H1 (cell line): ENCODE measurements at regions not wholly inside any gene's neighbourhood (a gene's known extent, or its start where the extent isn't known, plus 50 kb on each side); places are given as distances from the start of the nearest gene placed in this dataset.

Source experiments
- CTCF ChIA-PET: fragments of 300-600 bp; sonication (Branson Sonifier 250); formaldehyde crosslinking; loops from one replicate; lab custom pipeline; 2021; ENCODE audit not compliant: partially characterized antibody; lab: Charles Lee
- POLR2A ChIA-PET: fragments of 300-600 bp; sonication (Branson Sonifier 250); formaldehyde crosslinking; loops from one replicate; lab custom pipeline; 2021; ENCODE audit warnings: inconsistent platforms; ENCODE audit not compliant: partially characterized antibody; lab: Charles Lee
- DNase-seq, 2 experiments: peaks; one replicate each; pipeline versions ENCODE4 v3.0.0 to v3.0.0-alpha.2; 2010 to 2022; ENCODE audit warnings: low spot score in 2 of 2, low read depth in 1 of 2, mixed read lengths in 1 of 2
- FAIRE-seq: peaks from 2 replicates; lab custom pipeline; 2011; peaks lifted over from hg19 to GRCh38; lab: Jason Lieb, UNC
- H2AFZ ChIP-seq: 2 replicates; pipeline ENCODE4 v1.8.1; 2012; ENCODE audit warnings: low read length, inconsistent platforms
- H2AK5ac ChIP-seq: 2 replicates; pipeline ENCODE4 v1.6.1; 2013; ENCODE audit warnings: low read depth, low read length
- H2BK120ac ChIP-seq: replicated peaks from 2 replicates; pipeline ENCODE3; 2013; ENCODE audit warnings: low read depth, low read length, inconsistent platforms
- H2BK12ac ChIP-seq: 2 replicates; pipeline ENCODE4 v1.6.1; 2013; ENCODE audit warnings: low read depth, low read length
- H2BK15ac ChIP-seq: 2 replicates; pipeline ENCODE4 v1.6.1; 2013; ENCODE audit warnings: low read length
- H2BK20ac ChIP-seq: 2 replicates; pipeline ENCODE4 v1.6.1; 2013; ENCODE audit warnings: low read length
- H2BK5ac ChIP-seq: 2 replicates; pipeline ENCODE4 v1.6.1; 2013; ENCODE audit warnings: low read depth, low read length
- H3K14ac ChIP-seq: 2 replicates; pipeline ENCODE4 v1.6.1; 2013; ENCODE audit warnings: inconsistent platforms; ENCODE audit not compliant: insufficient read length
- H3K18ac ChIP-seq: 2 replicates; pipeline ENCODE4 v1.6.1; 2013; ENCODE audit warnings: low read length; ENCODE audit errors: extremely low read depth
- H3K23ac ChIP-seq: 2 replicates; pipeline ENCODE4 v1.6.1; 2013; ENCODE audit warnings: inconsistent platforms; ENCODE audit not compliant: insufficient read length
- H3K23me2 ChIP-seq: 2 replicates; pipeline ENCODE4 v1.6.1; 2013; ENCODE audit warnings: low read depth, low read length
- H3K27ac ChIP-seq: 2 replicates; pipeline ENCODE4 v1.6.1; 2011; ENCODE audit warnings: low read depth, low read length, inconsistent platforms
- H3K27me3 ChIP-seq, 4 experiments: replicated peaks in 1 of 4; 1 replicate in 1 of 4; 2 replicates in 3 of 4; pipeline versions ENCODE4 v1.6.1 to v1.8.1; 2011 to 2013; ENCODE audit warnings: low read length in 3 of 4, mild to moderate bottlenecking in 3 of 4, inconsistent platforms in 2 of 4, mixed read lengths in 2 of 4, moderate library complexity in 1 of 4; ENCODE audit not compliant: control insufficient read depth in 3 of 4, insufficient read depth in 3 of 4; ENCODE audit errors: extremely low read depth in 1 of 4
- H3K36me3 ChIP-seq, 4 experiments: 2 replicates each; pipeline versions ENCODE4 v1.6.1 to v1.8.1; 2011 to 2013; ENCODE audit warnings: mild to moderate bottlenecking in 4 of 4, low read length in 3 of 4, moderate library complexity in 2 of 4, control low read depth in 1 of 4, inconsistent platforms in 1 of 4; ENCODE audit not compliant: insufficient read depth in 4 of 4, control insufficient read depth in 2 of 4
- H3K4ac ChIP-seq: replicated peaks from 2 replicates; pipeline ENCODE3; 2013; ENCODE audit warnings: low read length, low read depth, mixed read lengths, inconsistent platforms; ENCODE audit not compliant: insufficient read length
- H3K4me1 ChIP-seq, 4 experiments: replicated peaks in 1 of 4; 1 replicate in 1 of 4; 2 replicates in 3 of 4; pipeline versions ENCODE4 v1.6.1 to v1.8.1; 2011 to 2013; ENCODE audit warnings: low read length in 3 of 4, inconsistent platforms in 2 of 4, mixed read lengths in 1 of 4; ENCODE audit not compliant: insufficient read depth in 4 of 4, control insufficient read depth in 3 of 4
- H3K4me2 ChIP-seq, 2 experiments: 2 replicates each; pipeline versions ENCODE4 v1.6.1 to v1.8.1; 2011 to 2013; ENCODE audit warnings: low read depth in 2 of 2, low read length in 2 of 2, control low read depth in 1 of 2, inconsistent platforms in 1 of 2, mild to moderate bottlenecking in 1 of 2; ENCODE audit not compliant: insufficient read depth in 1 of 2
- H3K4me3 ChIP-seq, 4 experiments: fragments of 200-600, 300-600 bp in 1 of 4; sonication (generic), shearing (Covaris generic), sonication (Bioruptor Twin) in 1 of 4; 2 replicates each; pipeline versions ENCODE4 v1.5.1 to v1.8.1; 2011 to 2016; ENCODE audit warnings: low read length in 4 of 4, low read depth in 3 of 4, control low read depth in 2 of 4, inconsistent platforms in 2 of 4, mild to moderate bottlenecking in 2 of 4, mixed read lengths in 1 of 4, moderate library complexity in 1 of 4; ENCODE audit not compliant: insufficient read depth in 2 of 4; ENCODE audit errors: extremely low read depth in 1 of 4
- H3K56ac ChIP-seq: replicated peaks from 2 replicates; pipeline ENCODE3; 2013; ENCODE audit warnings: low read depth, mild to moderate bottlenecking, mixed read lengths, low read length, inconsistent platforms; ENCODE audit not compliant: insufficient read length
- H3K79me1 ChIP-seq: 2 replicates; pipeline ENCODE4 v1.6.1; 2013; ENCODE audit warnings: low read depth, low read length, control low read depth
- H3K79me2 ChIP-seq, 2 experiments: 2 replicates each; pipeline versions ENCODE4 v1.6.1 to v1.8.1; 2012 to 2013; ENCODE audit warnings: low read length in 2 of 2, mild to moderate bottlenecking in 2 of 2, inconsistent platforms in 1 of 2; ENCODE audit not compliant: insufficient read depth in 2 of 2, control insufficient read depth in 1 of 2
- H3K9ac ChIP-seq, 4 experiments: replicated peaks in 1 of 4; 1 replicate in 1 of 4; 2 replicates in 3 of 4; pipeline versions ENCODE4 v1.6.1 to v1.8.1; 2011 to 2013; ENCODE audit warnings: low read depth in 3 of 4, low read length in 3 of 4, control low read depth in 2 of 4, mild to moderate bottlenecking in 2 of 4, moderate library complexity in 2 of 4, inconsistent platforms in 1 of 4; ENCODE audit errors: extremely low read depth in 1 of 4
- H3K9me3 ChIP-seq, 2 experiments: 2 replicates each; pipeline versions ENCODE4 v1.6.1 to v1.8.1; 2012 to 2013; ENCODE audit warnings: mild to moderate bottlenecking in 2 of 2, moderate library complexity in 2 of 2, control low read depth in 1 of 2, inconsistent platforms in 1 of 2, low read depth in 1 of 2, low read length in 1 of 2, mixed read lengths in 1 of 2; ENCODE audit not compliant: insufficient read depth in 2 of 2
- H4K20me1 ChIP-seq, 2 experiments: replicated peaks in 1 of 2; 2 replicates each; pipeline versions ENCODE3 to v1.8.1; 2011 to 2013; ENCODE audit warnings: inconsistent platforms in 2 of 2, low read length in 2 of 2, mild to moderate bottlenecking in 1 of 2; ENCODE audit not compliant: insufficient read depth in 2 of 2, control insufficient read depth in 1 of 2
- H4K5ac ChIP-seq: 2 replicates; pipeline ENCODE4 v1.6.1; 2013; ENCODE audit warnings: low read length, low read depth, mixed read lengths, inconsistent platforms; ENCODE audit not compliant: insufficient read length
- H4K8ac ChIP-seq: 2 replicates; pipeline ENCODE4 v1.8.0; 2013; ENCODE audit warnings: mild to moderate bottlenecking, moderate library complexity, low read length, inconsistent platforms; ENCODE audit not compliant: insufficient read depth; ENCODE audit errors: extremely low read depth
- H4K91ac ChIP-seq: replicated peaks from 2 replicates; pipeline ENCODE3; 2013; ENCODE audit warnings: low read length, mixed read lengths, inconsistent platforms; ENCODE audit not compliant: insufficient read length
- MAFK ChIP-seq: IDR thresholded peaks from 2 replicates; pipeline ENCODE4 v1.6.1; 2012; ENCODE audit warnings: low read depth, mild to moderate bottlenecking, improper control_type of control experiment, low read length
- POU5F1 ChIP-seq: IDR thresholded peaks from 2 replicates; pipeline ENCODE4 v1.6.1; 2011; ENCODE audit warnings: low read depth, mild to moderate bottlenecking, low read length, moderate library complexity
- WGBS, 2 experiments: shearing (Covaris generic) in 1 of 2; methylation state at CpG; one replicate each; pipeline versions ENCODE4 v1.1.6 to v1.1.7; 2013 to 2015; ENCODE audit warnings: low lambda C conversion rate in 2 of 2, mixed read lengths in 2 of 2, inconsistent platforms in 1 of 2, low coverage in 1 of 2, missing lambda C conversion rate in 1 of 2; ENCODE audit not compliant: insufficient replicate concordance in 2 of 2, insufficient coverage in 1 of 2, insufficient read length in 1 of 2; ENCODE audit errors: extremely low coverage in 1 of 2, missing lambda C conversion rate in 1 of 2; 5-methylcytosine and 5-hydroxymethylcytosine counted together

DNA sequence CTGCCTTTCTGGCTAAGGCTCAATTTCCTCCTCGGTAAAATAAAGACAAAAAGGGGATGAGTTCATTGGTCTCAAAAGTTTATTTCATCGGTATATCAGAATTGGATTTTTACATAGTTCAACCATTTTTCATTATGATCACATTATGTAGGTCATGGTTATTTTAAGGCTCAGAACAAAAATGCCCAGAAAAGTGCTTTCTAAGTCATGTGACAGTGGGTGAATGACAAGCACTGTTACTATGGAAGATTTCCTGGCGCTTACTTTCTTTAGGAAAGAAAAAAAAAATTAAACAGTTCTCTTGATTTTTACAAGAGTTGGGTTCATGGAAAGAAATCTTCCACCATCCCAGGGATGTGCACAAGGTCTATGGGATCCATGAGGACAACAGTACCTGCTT is 117.9 kb upstream of the CES5A start:
- Histone ChIP-seq H3K4me2 (no peak overlapping the region), H3K18ac (no peak overlapping the region), H3K14ac (no peak overlapping the region), H4K8ac (no peak overlapping the region), H3K4me1 (no peaks in the 10 kb centered on the region), H3K23ac (no peak overlapping the region), H3K27me3 (no peaks in the 10 kb centered on the region), H2BK120ac (no peak overlapping the region), H2BK12ac (no peak overlapping the region), H3K4me3 (no peak overlapping the region), H2BK15ac (no peak overlapping the region), H4K91ac (no peak overlapping the region), H3K9ac (no peak overlapping the region), H3K79me2 (no peaks in the 10 kb centered on the region), H4K20me1 (no peaks in the 10 kb centered on the region), H3K27ac (no peak overlapping the region), H4K5ac (no peak overlapping the region), H2AFZ (no peak overlapping the region), H3K79me1 (no peaks in the 10 kb centered on the region), H3K4ac (no peak overlapping the region), H2BK20ac (no peak overlapping the region), H3K23me2 (no peaks in the 10 kb centered on the region), H3K56ac (no peak overlapping the region), H3K9me3 (peaks cover 0 to 15% of the 10 kb centered on the region in 2 experiments; a peak in 2 of 4 replicates), H3K36me3 (peaks cover 0 to 4% (median 0%) of the 10 kb centered on the region in 4 experiments; a peak in 1 of 8 replicates), H2BK5ac (no peak overlapping the region), H2AK5ac (no peak overlapping the region)
- ChIA-PET POLR2A (no interaction called here), CTCF (no interaction called here)
- 97% methylated on average over 3 of the region's 3 CpGs; no CpG with 5 or more reads in 1 of the 2 experiments for WGBS, 2 experiments
- no peak for FAIRE-seq
- no peak for DNase-seq
- TF ChIP-seq POU5F1, result no peak
- TF ChIP-seq MAFK, result no peak
